H9 (cell line): ENCODE measurements at regions not wholly inside any gene's neighbourhood (a gene's known extent, or its start where the extent isn't known, plus 50 kb on each side); places are given as distances from the start of the nearest gene placed in this dataset.

ENCODE experiments used
- DNase-seq: peaks from one replicate; pipeline ENCODE4 v3.0.0-alpha.2; 2017
- H2AFZ ChIP-seq: one replicate; pipeline ENCODE4 v1.6.1; 2013; ENCODE audit warnings: mild to moderate bottlenecking, low read length, control low read depth, moderate library complexity
- H2AK5ac ChIP-seq: 2 replicates; pipeline ENCODE4 v1.6.1; 2013; ENCODE audit warnings: low read length, control low read depth, mixed read lengths; ENCODE audit not compliant: insufficient read length
- H2BK120ac ChIP-seq: one replicate; pipeline ENCODE4 v1.6.1; 2013; ENCODE audit warnings: low read depth, mild to moderate bottlenecking, low read length, control low read depth, inconsistent platforms; ENCODE audit not compliant: poor library complexity, severe bottlenecking
- H2BK12ac ChIP-seq: 2 replicates; pipeline ENCODE4 v1.6.1; 2013; ENCODE audit warnings: low read length, control low read depth, mixed read lengths, low read depth; ENCODE audit not compliant: insufficient read length
- H2BK15ac ChIP-seq: 2 replicates; pipeline ENCODE4 v1.6.1; 2013; ENCODE audit warnings: low read depth, low read length, control low read depth
- H2BK20ac ChIP-seq: one replicate; pipeline ENCODE4 v1.6.1; 2013; ENCODE audit warnings: low read depth, mild to moderate bottlenecking, low read length, control low read depth, inconsistent platforms; ENCODE audit not compliant: poor library complexity, severe bottlenecking
- H2BK5ac ChIP-seq: 2 replicates; pipeline ENCODE4 v1.6.1; 2013; ENCODE audit warnings: low read length, control low read depth, mixed read lengths; ENCODE audit not compliant: insufficient read length
- H3K14ac ChIP-seq: 2 replicates; pipeline ENCODE4 v1.6.1; 2013; ENCODE audit warnings: low read length, control low read depth; ENCODE audit not compliant: insufficient read depth
- H3K18ac ChIP-seq: 2 replicates; pipeline ENCODE4 v1.6.1; 2013; ENCODE audit warnings: low read depth, mild to moderate bottlenecking, mixed read lengths, low read length, control low read depth; ENCODE audit not compliant: insufficient read length
- H3K23ac ChIP-seq: 2 replicates; pipeline ENCODE4 v1.6.1; 2013; ENCODE audit warnings: low read length, control low read depth, mixed read lengths, low read depth; ENCODE audit not compliant: insufficient read length
- H3K23me2 ChIP-seq: 2 replicates; pipeline ENCODE4 v1.6.1; 2013; ENCODE audit warnings: low read depth, mild to moderate bottlenecking, mixed read lengths, low read length, control low read depth; ENCODE audit not compliant: insufficient read length, poor library complexity, severe bottlenecking
- H3K27ac ChIP-seq: 2 replicates; pipeline ENCODE4 v1.5.1; 2013; ENCODE audit warnings: low read length, control low read depth, mixed read lengths, low read depth; ENCODE audit not compliant: insufficient read length
- H3K27me3 ChIP-seq: 2 replicates; pipeline ENCODE4 v1.6.1; 2013; ENCODE audit warnings: low read length, control low read depth, inconsistent platforms; ENCODE audit not compliant: insufficient read depth
- H3K4ac ChIP-seq: 2 replicates; pipeline ENCODE4 v1.6.1; 2013; ENCODE audit warnings: low read depth, mild to moderate bottlenecking, control low read depth, inconsistent platforms, low read length, moderate library complexity
- H3K4me1 ChIP-seq: 2 replicates; pipeline ENCODE4 v1.6.1; 2013; ENCODE audit warnings: low read length, control low read depth, inconsistent platforms; ENCODE audit not compliant: insufficient read depth
- H3K4me2 ChIP-seq: 2 replicates; pipeline ENCODE4 v1.6.1; 2013; ENCODE audit warnings: low read length, control low read depth, mixed read lengths; ENCODE audit not compliant: insufficient read length, insufficient read depth
- H3K56ac ChIP-seq: 2 replicates; pipeline ENCODE4 v1.6.1; 2013; ENCODE audit warnings: low read depth, mild to moderate bottlenecking, mixed read lengths, low read length, control low read depth; ENCODE audit not compliant: insufficient read length
- H3K79me1 ChIP-seq: 2 replicates; pipeline ENCODE4 v1.6.1; 2013; ENCODE audit warnings: low read depth, mild to moderate bottlenecking, moderate library complexity, low read length, control low read depth, inconsistent platforms; ENCODE audit not compliant: insufficient read depth, poor library complexity, severe bottlenecking
- H3K79me2 ChIP-seq: 2 replicates; pipeline ENCODE4 v1.6.1; 2013; ENCODE audit warnings: low read length, control low read depth, inconsistent platforms; ENCODE audit not compliant: insufficient read depth
- H3K9ac ChIP-seq: 2 replicates; pipeline ENCODE4 v1.6.1; 2013; ENCODE audit warnings: low read length, control low read depth, mixed read lengths; ENCODE audit not compliant: insufficient read length; ENCODE audit errors: extremely low read depth
- H3K9me3 ChIP-seq: one replicate; pipeline ENCODE4 v1.6.1; 2013; ENCODE audit warnings: low read depth, low read length, inconsistent platforms; ENCODE audit not compliant: control insufficient read depth
- H3T11ph ChIP-seq: one replicate; pipeline ENCODE4 v1.6.1; 2013; ENCODE audit warnings: mild to moderate bottlenecking, low read length, control low read depth, inconsistent platforms
- H4K20me1 ChIP-seq: one replicate; pipeline ENCODE4 v1.6.1; 2013; ENCODE audit not compliant: control insufficient read depth, insufficient read length, insufficient read depth
- H4K5ac ChIP-seq: 2 replicates; pipeline ENCODE4 v1.6.1; 2013; ENCODE audit warnings: low read depth, mild to moderate bottlenecking, mixed read lengths, low read length, control low read depth; ENCODE audit not compliant: insufficient read length
- H4K8ac ChIP-seq: replicated peaks from 2 replicates; pipeline ENCODE4 v1.6.1; 2013; ENCODE audit warnings: low read length, control low read depth, mixed read lengths, low read depth; ENCODE audit not compliant: insufficient read length
- H4K91ac ChIP-seq: 2 replicates; pipeline ENCODE4 v1.6.1; 2013; ENCODE audit warnings: low read depth, mild to moderate bottlenecking, moderate library complexity, mixed read lengths, low read length, control low read depth; ENCODE audit not compliant: insufficient read length
- H3K27ac Mint-ChIP-seq, 3 experiments: 2 replicates in 2 of 3; 3 replicates in 1 of 3; pipeline ENCODE4 v1.8.0; 2020 to 2021; ENCODE audit warnings: mixed read lengths in 3 of 3, mild to moderate bottlenecking in 1 of 3, moderate library complexity in 1 of 3
- H3K27me3 Mint-ChIP-seq: 2 replicates; pipeline ENCODE4 v1.8.0; 2021; ENCODE audit warnings: low read depth, mild to moderate bottlenecking, moderate library complexity, mixed read lengths
- H3K36me3 Mint-ChIP-seq, 3 experiments: 2 replicates in 2 of 3; 3 replicates in 1 of 3; pipeline ENCODE4 v1.8.0; 2020 to 2021; ENCODE audit warnings: low read depth in 3 of 3, mixed read lengths in 3 of 3; ENCODE audit not compliant: insufficient read depth in 1 of 3
- H3K4me1 Mint-ChIP-seq, 2 experiments: 2 replicates each; pipeline ENCODE4 v1.8.0; 2020; ENCODE audit warnings: mixed read lengths in 2 of 2
- H3K4me3 Mint-ChIP-seq, 2 experiments: 2 replicates in 1 of 2; 3 replicates in 1 of 2; pipeline ENCODE4 v1.8.0; 2020 to 2021; ENCODE audit warnings: mild to moderate bottlenecking in 2 of 2, mixed read lengths in 2 of 2, moderate library complexity in 1 of 2
- H3K9me3 Mint-ChIP-seq, 2 experiments: 2 replicates in 1 of 2; 3 replicates in 1 of 2; pipeline ENCODE4 v1.8.0; 2020; ENCODE audit warnings: mild to moderate bottlenecking in 2 of 2, mixed read lengths in 2 of 2, moderate library complexity in 1 of 2
- CTCF ChIP-seq: fragments of 200-600 bp; sonication (generic); conservative IDR thresholded peaks from 3 replicates; pipeline ENCODE4 v1.8.0; 2021; ENCODE audit warnings: antibody characterized with exemption, mild to moderate bottlenecking
- WGBS: extraction: QIAGEN DNeasy Blood & Tissue Kit; methylation state at CpG from one replicate; pipeline ENCODE4 v1.1.7; 2013; ENCODE audit warnings: missing lambda C conversion rate, low lambda C conversion rate, mixed read lengths; ENCODE audit not compliant: insufficient read length; ENCODE audit errors: extremely low coverage; 5-methylcytosine and 5-hydroxymethylcytosine counted together

- no peaks in the 10 kb centered on the region for H3K79me1 ChIP-seq
- H2BK120ac ChIP-seq: no peak overlapping the region
- H4K5ac ChIP-seq: no peak overlapping the region
- no peaks in the 10 kb centered on the region for H3K4me1 ChIP-seq
- Mint-ChIP-seq H3K9me3 (peaks cover 5 to 6% of the 10 kb centered on the region in 2 experiments; a peak in 3 of 5 replicates), H3K27ac (no peak overlapping the region), H3K4me3 (no peak overlapping the region), H3K4me1 (peaks cover 0 to 3% of the 10 kb centered on the region in 2 experiments; a peak in 1 of 4 replicates), H3K27me3 (no peaks in the 10 kb centered on the region), H3K36me3 (peaks cover 4 to 7% (median 5%) of the 10 kb centered on the region in 3 experiments; a peak in 3 of 7 replicates)
- DNase-seq: no peak
- H3K56ac ChIP-seq: no peak overlapping the region
- no peaks in the 10 kb centered on the region for H3K23me2 ChIP-seq
- H3K9me3 ChIP-seq: no peaks in the 10 kb centered on the region
- no peak overlapping the region for H3K4me2 ChIP-seq
- H2BK12ac ChIP-seq: no peak overlapping the region
- no peak overlapping the region for H4K8ac ChIP-seq
- no peak overlapping the region for H3K27ac ChIP-seq
- no peak overlapping the region for H4K91ac ChIP-seq
- no peaks in the 10 kb centered on the region for H4K20me1 ChIP-seq
- no CpG with 5 or more reads among the region's 1 CpG for WGBS
- no peak overlapping the region for H3K14ac ChIP-seq
- no peak overlapping the region for H2BK20ac ChIP-seq
- no peak overlapping the region for H3K9ac ChIP-seq
- H2AFZ ChIP-seq: no peak overlapping the region
- TF ChIP-seq CTCF: no peak
- no peaks in the 10 kb centered on the region for H3K79me2 ChIP-seq
- no peak overlapping the region for H3T11ph ChIP-seq
- no peak overlapping the region for H2AK5ac ChIP-seq
- H3K18ac ChIP-seq: no peak overlapping the region
- no peak overlapping the region for H3K4ac ChIP-seq
- H2BK15ac ChIP-seq: no peak overlapping the region
- no peaks in the 10 kb centered on the region for H3K27me3 ChIP-seq
- no peak overlapping the region for H3K23ac ChIP-seq
- no peak overlapping the region for H2BK5ac ChIP-seq
These were observed 474.3 kb downstream of the ARHGEF28 start for GRCh38 chr5:74100268-74100665.
